Spleen (tissue), 11 donors: ENCODE measurements at regions not wholly inside any gene's neighbourhood (a gene's known extent, or its start where the extent isn't known, plus 50 kb on each side); places are given as distances from the start of the nearest gene placed in this dataset.

Experiments
- DNase-seq: peaks from one replicate; pipeline ENCODE4 v3.0.0-alpha.2; 2020
- H3K27ac ChIP-seq, 8 donors: fragments of 200-600 bp; sonication (generic) in 7 of 8; 1 replicate in 4 of 8; 2 replicates in 4 of 8; pipeline versions ENCODE4 v1.5.0 to v1.8.0; 2016 to 2021; ENCODE audit warnings: inconsistent platforms in 4 of 8, mild to moderate bottlenecking in 4 of 8, moderate library complexity in 1 of 8
- H3K27me3 ChIP-seq, 7 donors: fragments of 200-600 bp; sonication (generic) in 6 of 7; replicated peaks in 1 of 7; 1 replicate in 4 of 7; 2 replicates in 3 of 7; pipeline versions ENCODE4 v1.5.0 to v1.8.0; 2016 to 2021; ENCODE audit warnings: inconsistent platforms in 3 of 7, mild to moderate bottlenecking in 1 of 7
- H3K36me3 ChIP-seq, 6 donors: fragments of 200-600 bp; sonication (generic) in 5 of 6; 1 replicate in 4 of 6; 2 replicates in 2 of 6; pipeline versions ENCODE4 v1.5.0 to v1.8.0; 2016 to 2021; ENCODE audit warnings: inconsistent platforms in 2 of 6
- H3K4me1 ChIP-seq, 6 donors: fragments of 200-600 bp; sonication (generic) in 5 of 6; 1 replicate in 3 of 6; 2 replicates in 3 of 6; pipeline versions ENCODE4 v1.5.0 to v1.8.0; 2016 to 2021; ENCODE audit warnings: inconsistent platforms in 3 of 6
- H3K4me3 ChIP-seq, 8 donors: fragments of 200-600 bp; sonication (generic) in 7 of 8; 1 replicate in 4 of 8; 2 replicates in 4 of 8; pipeline versions ENCODE4 v1.5.0 to v1.8.0; 2016 to 2021; ENCODE audit warnings: inconsistent platforms in 4 of 8, mild to moderate bottlenecking in 4 of 8, moderate library complexity in 2 of 8
- H3K9me3 ChIP-seq, 8 donors: fragments of 200-600 bp; sonication (generic) in 7 of 8; 1 replicate in 4 of 8; 2 replicates in 4 of 8; pipeline versions ENCODE4 v1.5.0 to v1.8.0; 2016 to 2021; ENCODE audit warnings: inconsistent platforms in 4 of 8
- CTCF ChIP-seq, 11 experiments: fragments of 200-600 bp in 7 of 11; fragments of 450-650 bp in 4 of 11; sonication (generic) in 4 of 11; IDR thresholded peaks in 8 of 11; conservative IDR thresholded peaks in 3 of 11; 1 replicate in 7 of 11; 2 replicates in 4 of 11; pipeline versions ENCODE4 v1.4.0 to v1.8.0; 2016 to 2021; ENCODE audit warnings: antibody characterized with exemption in 11 of 11, inconsistent platforms in 4 of 11, mild to moderate bottlenecking in 1 of 11
- POLR2A ChIP-seq, 3 donors: fragments of 450-650 bp; IDR thresholded peaks; one replicate each; pipeline ENCODE4 v1.5.1; 2017; ENCODE audit warnings: antibody characterized with exemption in 3 of 3, mild to moderate bottlenecking in 1 of 3
- POLR2AphosphoS5 ChIP-seq, 3 donors: sonication (generic); formaldehyde crosslinking; IDR thresholded peaks; one replicate each; pipeline ENCODE4 v1.5.1; 2017; ENCODE audit warnings: antibody characterized with exemption in 3 of 3
- WGBS, 5 donors: extraction: QIAGEN DNeasy Blood & Tissue Kit in 3 of 5; methylation state at CpG; one replicate each; pipeline versions ENCODE4 v1.1.5 to v1.1.7; 2013 to 2018; 5-methylcytosine and 5-hydroxymethylcytosine counted together
- intact Hi-C: fragments of 100-400 bp; cut with DNase I; formaldehyde crosslinking; loops from one replicate; pipeline ENCODE4 v1.15.0; 2023; ENCODE audit warnings: low total_unique reads
- donor health status: healthy with polysubstance abuse.
- donor health status: DM: no; HTN: no; CAD: no; lungs with moderate emphysema.
- donor health status: DM: no; HTN: no; CAD: no.
- donor health status: Bipolar disorder and iron deficiency.
- donor health status: healthy.
- donor health status: DM: no; HTN: no; CAD: no.
- donor health status: DM: yes; HTN: yes; CAD: no.

- H3K4me3 ChIP-seq = no peak overlapping the region
- no peaks in the 10 kb centered on the region for H3K36me3 ChIP-seq
- no peak overlapping the region for H3K27ac ChIP-seq
- DNase-seq = no peak
- H3K9me3 ChIP-seq = no peaks in the 10 kb centered on the region
- H3K4me1 ChIP-seq = no peaks in the 10 kb centered on the region
- 65 to 78% (median 75%) methylated on average over 5 to 6 of the region's 6 CpGs for WGBS, 5 donors
- TF ChIP-seq POLR2A (IDR thresholded peaks at IDR 0.05) (no peak), CTCF (IDR thresholded peaks at IDR 0.05 in 8 of 11, conservative IDR thresholded peaks at IDR 0.05 in 3 of 11) (no peak), POLR2AphosphoS5 (IDR thresholded peaks at IDR 0.05) (no peak)
- no peaks in the 10 kb centered on the region for H3K27me3 ChIP-seq
- intact Hi-C loops = no loop called here
Measured at GRCh38 chr10:29083096-29083495, 205.8 kb upstream of the LYZL1 start.

GRCh38 chr10:29084681-29085307 lies 204.1 kb upstream of the LYZL1 start:
- Histone ChIP-seq H3K27ac (no peak overlapping the region), H3K4me3 (no peak overlapping the region), H3K4me1 (no peaks in the 10 kb centered on the region), H3K9me3 (no peaks in the 10 kb centered on the region), H3K27me3 (no peaks in the 10 kb centered on the region), H3K36me3 (no peaks in the 10 kb centered on the region)
- TF ChIP-seq POLR2AphosphoS5 (IDR thresholded peaks at IDR 0.05) (no peak), CTCF (IDR thresholded peaks at IDR 0.05 in 8 of 11, conservative IDR thresholded peaks at IDR 0.05 in 3 of 11) (no peak)
- WGBS, 5 donors = 73 to 88% (median 83%) methylated on average over 8 of the region's 8 CpGs
- intact Hi-C loops = no loop called here
- no peak for DNase-seq

GRCh38 chr10:29089091-29089490 lies 199.8 kb upstream of the LYZL1 start:
- Histone ChIP-seq H3K4me1 (no peaks in the 10 kb centered on the region), H3K27me3 (no peaks in the 10 kb centered on the region), H3K9me3 (no peaks in the 10 kb centered on the region), H3K4me3 (no peak overlapping the region), H3K36me3 (no peaks in the 10 kb centered on the region), H3K27ac (no peak overlapping the region)
- no peak for DNase-seq
- TF ChIP-seq CTCF (IDR thresholded peaks at IDR 0.05 in 8 of 11, conservative IDR thresholded peaks at IDR 0.05 in 3 of 11) = no peak
- TF ChIP-seq POLR2A (IDR thresholded peaks at IDR 0.05) = no peak
- no peak for TF ChIP-seq POLR2AphosphoS5 (IDR thresholded peaks at IDR 0.05)
- 94 to 96% (median 95%) methylated on average over 2 of the region's 2 CpGs for whole genome bisulfite sequencing, 5 donors
- intact Hi-C loops = no loop called here

GRCh38 chr10:29096303-29096824 lies 192.5 kb upstream of the LYZL1 start:
- H3K27me3 ChIP-seq = no peaks in the 10 kb centered on the region
- peaks cover 0 to 6% (median 2%) of the 10 kb centered on the region in 8 donors for H3K9me3 ChIP-seq
- H3K36me3 ChIP-seq = no peaks in the 10 kb centered on the region
- no peaks in the 10 kb centered on the region for H3K4me1 ChIP-seq
- H3K4me3 ChIP-seq = no peak overlapping the region
- intact Hi-C loops = no loop called here
- WGBS, 5 donors = 39 to 65% (median 54%) methylated on average over 2 of the region's 2 CpGs
- no peak for DNase-seq
- H3K27ac ChIP-seq = no peak overlapping the region
- no peak for TF ChIP-seq POLR2AphosphoS5 (IDR thresholded peaks at IDR 0.05)
- TF ChIP-seq POLR2A (IDR thresholded peaks at IDR 0.05) = no peak
- no peak for TF ChIP-seq CTCF (IDR thresholded peaks at IDR 0.05 in 8 of 11, conservative IDR thresholded peaks at IDR 0.05 in 3 of 11)
